GM23338 (cell line): ENCODE measurements at regions not wholly inside any gene's neighbourhood (a gene's known extent, or its start where the extent isn't known, plus 50 kb on each side); places are given as distances from the start of the nearest gene placed in this dataset.

Experiments used
- ATAC-seq: fragments of 200-7000 bp; cut with Tn5 transposase; 3 replicates; pipeline ENCODE4 v1.9.1; 2020
- DNase-seq: peaks from one replicate; pipeline ENCODE4 v3.0.0-alpha.2; 2015; ENCODE audit warnings: low spot score
- H2AFZ ChIP-seq: fragments of 200-600 bp; sonication (generic); 2 replicates; pipeline ENCODE4 v1.8.0; 2016; ENCODE audit warnings: antibody characterized with exemption, mild to moderate bottlenecking, moderate library complexity
- H3F3A ChIP-seq: fragments of 200-600 bp; sonication (generic); replicated peaks from 2 replicates; pipeline ENCODE4 v1.8.0; 2017; ENCODE audit warnings: antibody characterized with exemption, mixed run types, low read depth
- H3K27ac ChIP-seq: fragments of 200-600 bp; sonication (generic); 2 replicates; pipeline ENCODE4 v1.6.1; 2016; ENCODE audit warnings: low read depth
- H3K27me3 ChIP-seq: fragments of 200-600 bp; sonication (generic); 2 replicates; pipeline ENCODE4 v1.8.0; 2016; ENCODE audit warnings: mild to moderate bottlenecking, mixed run types, moderate library complexity; ENCODE audit not compliant: insufficient read depth
- H3K36me3 ChIP-seq: fragments of 200-600 bp; sonication (generic); 2 replicates; pipeline ENCODE4 v1.8.0; 2016; ENCODE audit warnings: mild to moderate bottlenecking; ENCODE audit not compliant: insufficient read depth
- H3K4me1 ChIP-seq: fragments of 200-600 bp; sonication (generic); 2 replicates; pipeline ENCODE4 v1.8.0; 2016; ENCODE audit warnings: mild to moderate bottlenecking, moderate library complexity; ENCODE audit not compliant: insufficient read depth
- H3K4me2 ChIP-seq: fragments of 200-600 bp; sonication (generic); 2 replicates; pipeline ENCODE4 v1.7.1; 2017; ENCODE audit warnings: mixed run types
- H3K4me3 ChIP-seq: fragments of 200-600 bp; sonication (generic); 2 replicates; pipeline ENCODE4 v1.6.1; 2016; ENCODE audit warnings: mixed run types
- H3K79me2 ChIP-seq: fragments of 200-600 bp; sonication (generic); replicated peaks from 2 replicates; pipeline ENCODE4 v1.8.0; 2017; ENCODE audit warnings: mild to moderate bottlenecking; ENCODE audit not compliant: insufficient read depth
- H3K9me2 ChIP-seq: fragments of 200-600 bp; sonication (generic); 2 replicates; pipeline ENCODE4 v1.8.0; 2017; ENCODE audit not compliant: insufficient read depth
- H4K20me1 ChIP-seq: fragments of 200-600 bp; sonication (generic); replicated peaks from 2 replicates; pipeline ENCODE4 v1.8.0; 2017; ENCODE audit warnings: mild to moderate bottlenecking; ENCODE audit not compliant: insufficient read depth
- H3K27ac Mint-ChIP-seq: 2 replicates; pipeline ENCODE4 v1.8.0; 2020; ENCODE audit warnings: inconsistent platforms, mild to moderate bottlenecking, moderate library complexity, mixed read lengths
- H3K27me3 Mint-ChIP-seq: 3 replicates; pipeline ENCODE4 v1.8.0; 2022; ENCODE audit warnings: low read depth, mild to moderate bottlenecking, moderate library complexity, mixed read lengths, inconsistent platforms; ENCODE audit not compliant: insufficient read depth, poor library complexity
- H3K36me3 Mint-ChIP-seq: 3 replicates; pipeline ENCODE4 v1.8.0; 2021; ENCODE audit warnings: low read depth, mild to moderate bottlenecking, inconsistent platforms, moderate library complexity, mixed read lengths
- H3K4me1 Mint-ChIP-seq: 3 replicates; pipeline ENCODE4 v1.8.0; 2020; ENCODE audit warnings: mild to moderate bottlenecking, inconsistent platforms, mixed read lengths
- H3K4me3 Mint-ChIP-seq: 3 replicates; pipeline ENCODE4 v1.8.0; 2021; ENCODE audit warnings: moderate library complexity, mild to moderate bottlenecking, inconsistent platforms, mixed read lengths
- H3K9me3 Mint-ChIP-seq: 3 replicates; pipeline ENCODE4 v1.8.0; 2020; ENCODE audit warnings: moderate library complexity, mild to moderate bottlenecking, inconsistent platforms, mixed read lengths
- CREB1 ChIP-seq: fragments of 250-450 bp; sonication (Bioruptor Pico); IDR thresholded peaks from 2 replicates; pipeline ENCODE4 v1.5.0; 2020; ENCODE audit warnings: low read depth, mild to moderate bottlenecking, moderate library complexity
- CTCF ChIP-seq, 2 experiments: fragments of 200-600 bp in 1 of 2; sonication (generic) in 1 of 2; conservative IDR thresholded peaks; 2 replicates each; pipeline versions ENCODE4 v1.5.1 to v1.6.1; 2016 to 2017; ENCODE audit warnings: antibody characterized with exemption in 2 of 2, low read depth in 2 of 2, mild to moderate bottlenecking in 2 of 2, moderate library complexity in 1 of 2
- ETS1 ChIP-seq: IDR thresholded peaks from 2 replicates; pipeline ENCODE4 v1.6.1; 2016; ENCODE audit warnings: antibody characterized with exemption
- EZH2 ChIP-seq: fragments of 200-600 bp; sonication (generic); IDR thresholded peaks from one replicate; pipeline ENCODE4 v1.8.0; 2017; ENCODE audit warnings: antibody characterized with exemption, mild to moderate bottlenecking, low read depth; ENCODE audit not compliant: unreplicated experiment
- EZH2phosphoT487 ChIP-seq: fragments of 200-600 bp; sonication (generic); IDR thresholded peaks from one replicate; pipeline ENCODE4 v1.8.1; 2018; ENCODE audit warnings: antibody characterized with exemption; ENCODE audit not compliant: unreplicated experiment
- JUNB ChIP-seq: IDR thresholded peaks from one replicate; pipeline ENCODE4 v1.6.1; 2016; ENCODE audit warnings: antibody characterized with exemption; ENCODE audit not compliant: unreplicated experiment
- NANOG ChIP-seq: IDR thresholded peaks from 2 replicates; pipeline ENCODE4 v1.6.1; 2016; ENCODE audit warnings: antibody characterized with exemption, borderline replicate concordance
- POLR2AphosphoS5 ChIP-seq: IDR thresholded peaks from 2 replicates; pipeline ENCODE4 v1.6.1; 2016; ENCODE audit warnings: antibody characterized with exemption, low read depth
- REST ChIP-seq: IDR thresholded peaks from one replicate; pipeline ENCODE4 v1.6.1; 2018; ENCODE audit warnings: antibody characterized with exemption; ENCODE audit not compliant: unreplicated experiment
- STAT1 ChIP-seq: IDR thresholded peaks from one replicate; pipeline ENCODE4 v1.6.1; 2016; ENCODE audit warnings: antibody characterized with exemption; ENCODE audit not compliant: unreplicated experiment
- ZNF114 ChIP-seq: fragments of 250-450 bp; sonication (Bioruptor Pico); IDR thresholded peaks from 2 replicates; pipeline ENCODE4 v1.5.0; 2020; ENCODE audit warnings: mild to moderate bottlenecking, moderate library complexity
- ZNF331 ChIP-seq: fragments of 250-450 bp; sonication (Bioruptor Pico); IDR thresholded peaks from 2 replicates; pipeline ENCODE4 v1.5.0; 2020; ENCODE audit warnings: low read depth, mild to moderate bottlenecking, moderate library complexity
- ZNF462 ChIP-seq: fragments of 250-450 bp; sonication (Bioruptor Pico); IDR thresholded peaks from 2 replicates; pipeline ENCODE4 v1.5.0; 2020; ENCODE audit warnings: mild to moderate bottlenecking, moderate library complexity

- no peak overlapping the region for H2AFZ ChIP-seq
- H3K27ac ChIP-seq, result no peak overlapping the region
- TF ChIP-seq POLR2AphosphoS5 (no peak), REST (no peak), ZNF331 (no peak), NANOG (no peak), ETS1 (no peak), EZH2 (no peak), CREB1 (CRISPR knock-in tag) (no peak), CTCF (conservative IDR thresholded peaks at IDR 0.05; ENCODE audit: low read depth in 2 of 2) (no peak), EZH2phosphoT487 (no peak), JUNB (no peak), STAT1 (no peak), ZNF462 (CRISPR knock-in tag) (no peak), ZNF114 (CRISPR knock-in tag) (no peak)
Observed at GRCh38 chr9:79382044-79382443, 189.7 kb upstream of the TLE4 start.

More at GRCh38 chr9:79382044-79382443, 189.7 kb upstream of the TLE4 start:
- no peak overlapping the region for H3K4me3 Mint-ChIP-seq
- Histone ChIP-seq H3K9me2 (no peaks in the 10 kb centered on the region; the same call in none of the 2 replicates), H3K79me2 (no peaks in the 10 kb centered on the region), H3K4me2 (no peak overlapping the region), H3F3A (no peaks in the 10 kb centered on the region), H4K20me1 (no peaks in the 10 kb centered on the region), H3K4me3 (no peak overlapping the region), H3K36me3 (no peaks in the 10 kb centered on the region), H3K27me3 (no peaks in the 10 kb centered on the region), H3K4me1 (peaks cover 6% of the 10 kb centered on the region; the same call in 1 of the 2 replicates)
- H3K9me3 Mint-ChIP-seq, result peaks cover 9% of the 10 kb centered on the region
- peaks cover 2% of the 10 kb centered on the region for H3K27me3 Mint-ChIP-seq
- DNase-seq (no peak), ATAC-seq (no peak)
- peaks cover 3% of the 10 kb centered on the region; the same call in 1 of the 3 replicates for H3K36me3 Mint-ChIP-seq
- H3K27ac Mint-ChIP-seq, result no peak overlapping the region
- H3K4me1 Mint-ChIP-seq, result peaks cover 12% of the 10 kb centered on the region; the same call in 2 of the 3 replicates
